HepG2 (cell line): ENCODE measurements at regions not wholly inside any gene's neighbourhood (a gene's known extent, or its start where the extent isn't known, plus 50 kb on each side); places are given as distances from the start of the nearest gene placed in this dataset.

Experiments
- ATM ChIP-seq: fragments of 450-650 bp; IDR thresholded peaks from 2 replicates; pipeline ENCODE4 v1.7.1; 2017; ENCODE audit warnings: mild to moderate bottlenecking, borderline replicate concordance
- BHLHE40 ChIP-seq: IDR thresholded peaks from 2 replicates; pipeline ENCODE4 v1.6.1; 2011; ENCODE audit warnings: low read length, improper control_type of control experiment
- HNRNPLL ChIP-seq: fragments of 200-400 bp; formaldehyde crosslinking; IDR thresholded peaks from 2 replicates; pipeline ENCODE4 v1.6.1; 2017; ENCODE audit warnings: mild to moderate bottlenecking, low read depth, low read length; ENCODE audit not compliant: poor library complexity, severe bottlenecking
- KLF6 ChIP-seq: IDR thresholded peaks from 2 replicates; pipeline ENCODE4 v1.8.0; 2016; ENCODE audit warnings: missing biosample characterization, missing genetic modification reagents
- RARA ChIP-seq: IDR thresholded peaks from 2 replicates; pipeline ENCODE4 v1.6.1; 2016; ENCODE audit warnings: missing genetic modification reagents, missing compliant biosample characterization
- SMARCC2 ChIP-seq: fragments of 450-650 bp; IDR thresholded peaks from 2 replicates; pipeline ENCODE4 v1.6.1; 2017; ENCODE audit warnings: antibody characterized with exemption, mild to moderate bottlenecking
- SOX5 ChIP-seq: IDR thresholded peaks from 2 replicates; pipeline ENCODE4 v1.6.1; 2016; ENCODE audit warnings: borderline replicate concordance
- THAP8 ChIP-seq: sonication (generic); formaldehyde crosslinking; IDR thresholded peaks from 2 replicates; pipeline ENCODE4 v1.5.1; 2020; ENCODE audit warnings: missing genetic modification reagents, mild to moderate bottlenecking, borderline replicate concordance
- ZFP36 ChIP-seq: fragments of 150-350 bp; IDR thresholded peaks from 2 replicates; pipeline ENCODE4 v1.6.1; 2018; ENCODE audit warnings: borderline replicate concordance, low read length, low read depth; ENCODE audit not compliant: partially characterized antibody
- ZNF296 ChIP-seq: sonication (generic); formaldehyde crosslinking; conservative IDR thresholded peaks from 2 replicates; pipeline ENCODE4 v1.5.0; 2020; ENCODE audit warnings: mild to moderate bottlenecking, missing genetic modification reagents
- ZNF362 ChIP-seq: sonication (generic); formaldehyde crosslinking; IDR thresholded peaks from 2 replicates; pipeline ENCODE4 v1.4.0; 2020; ENCODE audit warnings: missing genetic modification reagents, mild to moderate bottlenecking, borderline replicate concordance
- ZNF513 ChIP-seq: sonication (generic); formaldehyde crosslinking; conservative IDR thresholded peaks from 2 replicates; pipeline ENCODE4 v1.5.0; 2020; ENCODE audit warnings: missing genetic modification reagents
- ZNF558 ChIP-seq: sonication (generic); formaldehyde crosslinking; IDR thresholded peaks from 2 replicates; pipeline ENCODE4 v1.9.0; 2022; ENCODE audit warnings: mild to moderate bottlenecking, missing genetic modification reagents, borderline replicate concordance
- ZNF747 ChIP-seq: sonication (generic); formaldehyde crosslinking; IDR thresholded peaks from 2 replicates; pipeline ENCODE4 v1.8.1; 2023; ENCODE audit warnings: missing genetic modification reagents, mild to moderate bottlenecking, borderline replicate concordance
- ZNF75D ChIP-seq: sonication (generic); formaldehyde crosslinking; IDR thresholded peaks from 2 replicates; pipeline ENCODE4 v1.8.1; 2023; ENCODE audit warnings: missing genetic modification reagents, mild to moderate bottlenecking, borderline replicate concordance
- TF ChIP-seq, protein P1 (sequence below): sonication (generic); IDR thresholded peaks from 2 replicates; pipeline ENCODE4 v1.6.1; 2016; ENCODE audit warnings: low read depth, borderline replicate concordance
- TF ChIP-seq, protein P2 (sequence below): sonication (generic); formaldehyde crosslinking; IDR thresholded peaks from 2 replicates; pipeline ENCODE4; 2020; ENCODE audit warnings: missing genetic modification reagents, mild to moderate bottlenecking, borderline replicate concordance
- TF ChIP-seq, protein P3 (sequence below): sonication (generic); formaldehyde crosslinking; IDR thresholded peaks from 2 replicates; pipeline ENCODE4 v1.9.0; 2021; ENCODE audit warnings: missing genetic modification reagents, mild to moderate bottlenecking, borderline replicate concordance
- TF ChIP-seq, protein P4 (sequence below): conservative IDR thresholded peaks from 2 replicates; pipeline ENCODE4 v1.6.1; 2018; ENCODE audit warnings: missing genetic modification reagents

DNA sequence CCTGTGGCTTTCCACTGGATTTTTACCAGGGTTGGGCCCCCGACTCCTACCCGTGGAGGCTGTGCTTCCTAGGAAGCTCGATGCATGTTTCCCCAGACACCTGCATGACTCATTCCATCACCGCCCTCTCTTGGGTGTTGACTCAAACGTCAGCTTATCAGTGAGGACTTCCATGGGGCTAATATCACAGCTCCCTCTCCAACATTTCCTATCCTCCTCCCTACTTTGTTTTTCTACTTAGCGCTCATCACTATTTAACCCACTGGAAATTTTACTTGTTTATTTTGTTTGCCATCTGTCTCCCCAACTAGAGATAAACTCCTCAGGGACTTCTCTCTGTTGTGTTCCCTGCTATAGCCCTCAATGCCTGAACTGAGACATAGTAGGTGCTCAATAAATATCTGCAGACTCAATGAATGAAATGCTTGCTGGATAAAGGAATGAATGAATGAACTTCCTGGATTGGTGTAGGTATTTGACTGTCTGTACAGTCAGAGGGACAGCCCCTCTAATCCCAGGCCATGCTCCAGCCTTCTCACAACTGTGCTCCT is 55.9 kb upstream of the EPCAM start (continued):
- TF ChIP-seq SMARCC2, result no peak
- peak; percentile 54; the same call in 1 of the 2 replicates for TF ChIP-seq SOX5 (CRISPR knock-in tag)
- no peak for TF ChIP-seq ZNF558 (CRISPR knock-in tag)
- no peak for TF ChIP-seq ATM
- TF ChIP-seq ZNF296 (CRISPR knock-in tag), result no peak
- TF ChIP-seq, protein P1, sequence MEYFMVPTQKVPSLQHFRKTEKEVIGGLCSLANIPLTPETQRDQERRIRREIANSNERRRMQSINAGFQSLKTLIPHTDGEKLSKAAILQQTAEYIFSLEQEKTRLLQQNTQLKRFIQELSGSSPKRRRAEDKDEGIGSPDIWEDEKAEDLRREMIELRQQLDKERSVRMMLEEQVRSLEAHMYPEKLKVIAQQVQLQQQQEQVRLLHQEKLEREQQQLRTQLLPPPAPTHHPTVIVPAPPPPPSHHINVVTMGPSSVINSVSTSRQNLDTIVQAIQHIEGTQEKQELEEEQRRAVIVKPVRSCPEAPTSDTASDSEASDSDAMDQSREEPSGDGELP, result no peak; the same call in 1 of the 2 replicates
- no peak for TF ChIP-seq KLF6
- TF ChIP-seq, protein P2, sequence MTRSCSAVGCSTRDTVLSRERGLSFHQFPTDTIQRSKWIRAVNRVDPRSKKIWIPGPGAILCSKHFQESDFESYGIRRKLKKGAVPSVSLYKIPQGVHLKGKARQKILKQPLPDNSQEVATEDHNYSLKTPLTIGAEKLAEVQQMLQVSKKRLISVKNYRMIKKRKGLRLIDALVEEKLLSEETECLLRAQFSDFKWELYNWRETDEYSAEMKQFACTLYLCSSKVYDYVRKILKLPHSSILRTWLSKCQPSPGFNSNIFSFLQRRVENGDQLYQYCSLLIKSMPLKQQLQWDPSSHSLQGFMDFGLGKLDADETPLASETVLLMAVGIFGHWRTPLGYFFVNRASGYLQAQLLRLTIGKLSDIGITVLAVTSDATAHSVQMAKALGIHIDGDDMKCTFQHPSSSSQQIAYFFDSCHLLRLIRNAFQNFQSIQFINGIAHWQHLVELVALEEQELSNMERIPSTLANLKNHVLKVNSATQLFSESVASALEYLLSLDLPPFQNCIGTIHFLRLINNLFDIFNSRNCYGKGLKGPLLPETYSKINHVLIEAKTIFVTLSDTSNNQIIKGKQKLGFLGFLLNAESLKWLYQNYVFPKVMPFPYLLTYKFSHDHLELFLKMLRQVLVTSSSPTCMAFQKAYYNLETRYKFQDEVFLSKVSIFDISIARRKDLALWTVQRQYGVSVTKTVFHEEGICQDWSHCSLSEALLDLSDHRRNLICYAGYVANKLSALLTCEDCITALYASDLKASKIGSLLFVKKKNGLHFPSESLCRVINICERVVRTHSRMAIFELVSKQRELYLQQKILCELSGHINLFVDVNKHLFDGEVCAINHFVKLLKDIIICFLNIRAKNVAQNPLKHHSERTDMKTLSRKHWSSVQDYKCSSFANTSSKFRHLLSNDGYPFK (CRISPR knock-in tag), result no peak
- no peak for TF ChIP-seq ZNF75D
- no peak for TF ChIP-seq HNRNPLL
- no peak for TF ChIP-seq BHLHE40
- TF ChIP-seq, protein P3, sequence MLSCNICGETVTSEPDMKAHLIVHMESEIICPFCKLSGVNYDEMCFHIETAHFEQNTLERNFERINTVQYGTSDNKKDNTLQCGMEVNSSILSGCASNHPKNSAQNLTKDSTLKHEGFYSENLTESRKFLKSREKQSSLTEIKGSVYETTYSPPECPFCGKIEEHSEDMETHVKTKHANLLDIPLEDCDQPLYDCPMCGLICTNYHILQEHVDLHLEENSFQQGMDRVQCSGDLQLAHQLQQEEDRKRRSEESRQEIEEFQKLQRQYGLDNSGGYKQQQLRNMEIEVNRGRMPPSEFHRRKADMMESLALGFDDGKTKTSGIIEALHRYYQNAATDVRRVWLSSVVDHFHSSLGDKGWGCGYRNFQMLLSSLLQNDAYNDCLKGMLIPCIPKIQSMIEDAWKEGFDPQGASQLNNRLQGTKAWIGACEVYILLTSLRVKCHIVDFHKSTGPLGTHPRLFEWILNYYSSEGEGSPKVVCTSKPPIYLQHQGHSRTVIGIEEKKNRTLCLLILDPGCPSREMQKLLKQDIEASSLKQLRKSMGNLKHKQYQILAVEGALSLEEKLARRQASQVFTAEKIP (CRISPR knock-in tag), result no peak
- TF ChIP-seq ZFP36, result no peak
- TF ChIP-seq RARA, result peak; percentile 39; the same call in 1 of the 2 replicates
- no peak for TF ChIP-seq ZNF513 (CRISPR knock-in tag)
- TF ChIP-seq, protein P4, sequence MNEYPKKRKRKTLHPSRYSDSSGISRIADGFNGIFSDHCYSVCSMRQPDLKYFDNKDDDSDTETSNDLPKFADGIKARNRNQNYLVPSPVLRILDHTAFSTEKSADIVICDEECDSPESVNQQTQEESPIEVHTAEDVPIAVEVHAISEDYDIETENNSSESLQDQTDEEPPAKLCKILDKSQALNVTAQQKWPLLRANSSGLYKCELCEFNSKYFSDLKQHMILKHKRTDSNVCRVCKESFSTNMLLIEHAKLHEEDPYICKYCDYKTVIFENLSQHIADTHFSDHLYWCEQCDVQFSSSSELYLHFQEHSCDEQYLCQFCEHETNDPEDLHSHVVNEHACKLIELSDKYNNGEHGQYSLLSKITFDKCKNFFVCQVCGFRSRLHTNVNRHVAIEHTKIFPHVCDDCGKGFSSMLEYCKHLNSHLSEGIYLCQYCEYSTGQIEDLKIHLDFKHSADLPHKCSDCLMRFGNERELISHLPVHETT (CRISPR knock-in tag), result no peak
- TF ChIP-seq ZNF747, result no peak
- no peak; the same call in 1 of the 2 replicates for TF ChIP-seq ZNF362 (CRISPR knock-in tag)
- no peak for TF ChIP-seq THAP8 (CRISPR knock-in tag)
